ENCODE measurements at regions not wholly inside any gene's neighbourhood (a gene's known extent, or its start where the extent isn't known, plus 50 kb on each side); places are given as distances from the start of the nearest gene placed in this dataset.
"Not testable (repeated sequence)": the region's sequence is repeated elsewhere in the genome, so short reads cannot be mapped to it uniquely, and the experiment has no call there.

DNA sequence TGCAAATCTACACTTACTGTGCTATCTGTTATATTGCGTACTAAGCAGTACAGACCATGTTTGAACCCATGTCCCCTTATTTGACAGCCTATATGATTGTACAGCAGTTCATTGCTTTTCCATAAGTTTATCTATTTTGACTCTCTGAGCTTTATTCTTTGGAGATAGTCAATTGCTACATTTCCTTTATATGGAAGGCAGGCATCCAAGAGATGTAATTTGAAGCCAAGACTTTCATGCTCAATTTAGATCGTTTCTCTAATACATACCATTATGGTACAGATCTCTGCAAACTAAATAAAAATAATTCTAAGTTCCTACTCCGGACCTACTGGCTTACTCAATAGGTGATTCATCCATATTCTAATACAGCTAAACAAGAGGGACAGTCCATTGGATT is 424.8 kb downstream of the TMEM38B start:
- no peak for DNase-seq

DNA sequence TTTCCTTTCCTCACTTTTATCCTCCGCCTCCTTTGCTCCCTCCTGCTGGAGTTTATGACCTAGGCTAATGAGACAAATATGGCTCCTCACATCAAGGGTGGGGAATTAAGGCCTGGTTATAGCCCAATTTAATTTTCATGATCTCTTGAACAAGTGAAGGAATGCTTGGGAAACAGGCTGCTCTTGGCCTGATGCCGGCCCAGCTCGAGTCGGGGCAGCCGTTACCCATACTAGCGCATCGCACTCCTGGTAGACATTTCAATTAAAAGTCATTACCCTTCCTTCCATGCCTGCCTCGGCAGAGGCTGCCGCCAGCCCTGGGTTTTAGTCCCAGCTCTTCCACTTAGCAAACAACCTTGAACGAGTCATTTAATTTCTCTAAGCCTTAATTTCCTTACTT is 425.7 kb downstream of the TMEM38B start:
- no peak for DNase-seq

DNA sequence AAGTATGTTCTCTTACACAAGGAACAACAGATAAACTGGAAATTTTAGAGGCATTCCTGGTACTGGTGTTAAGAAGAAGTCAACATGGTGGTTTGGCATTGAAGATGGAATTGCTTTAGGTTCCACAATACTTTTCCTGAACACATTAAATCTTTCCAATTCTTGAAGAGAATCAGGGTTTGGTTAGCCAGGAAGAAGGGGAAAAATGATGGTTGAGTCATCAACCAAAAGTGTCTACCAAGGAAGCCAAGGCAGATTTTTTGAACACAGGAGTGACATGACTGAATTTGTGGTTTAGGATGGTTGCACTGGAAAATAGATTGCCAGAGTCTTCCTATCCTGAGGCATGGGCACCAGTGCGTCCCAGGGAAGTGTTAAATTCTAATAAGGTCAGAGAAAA is 433.4 kb downstream of the TMEM38B start:
- DNase-seq = no peak

DNA sequence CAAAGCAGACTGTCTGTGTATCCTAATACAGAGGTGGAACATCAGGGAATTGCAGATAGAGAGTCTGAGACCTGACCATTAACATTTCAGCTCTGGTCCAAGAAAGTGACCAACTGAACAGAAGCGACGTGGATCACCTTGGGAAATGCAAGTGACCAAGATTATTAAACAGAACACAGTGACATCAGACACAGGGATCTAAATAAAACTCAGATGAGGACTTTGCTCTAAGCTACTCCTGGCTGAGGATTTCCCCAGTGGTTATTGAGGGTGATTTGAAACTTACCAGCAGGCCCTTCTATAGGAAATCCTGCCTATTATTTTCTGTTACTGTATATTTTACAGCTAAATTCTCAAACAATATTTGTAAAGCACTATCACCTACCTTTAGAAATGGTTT is 436.0 kb downstream of the TMEM38B start:
- DNase-seq = no peak

DNA sequence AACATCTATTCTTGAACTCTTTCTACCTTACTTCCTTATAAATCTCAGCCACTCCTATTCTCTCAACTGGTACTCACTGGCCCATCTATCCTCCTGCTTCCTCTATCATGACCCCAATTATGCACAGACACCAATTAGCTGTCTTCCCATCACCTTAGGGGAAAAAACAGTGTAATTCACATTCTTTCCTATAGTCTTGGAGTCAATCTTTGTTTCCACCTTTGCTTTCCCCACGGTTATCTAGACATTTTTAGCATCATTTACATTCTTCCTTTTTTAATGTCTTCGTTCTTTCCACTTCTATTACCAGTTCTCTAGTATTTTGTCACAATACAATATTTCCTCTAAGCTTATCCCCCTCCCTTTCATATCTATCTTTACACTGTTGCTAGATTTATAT is 449.4 kb downstream of the TMEM38B start:
- no peak for DNase-seq

DNA sequence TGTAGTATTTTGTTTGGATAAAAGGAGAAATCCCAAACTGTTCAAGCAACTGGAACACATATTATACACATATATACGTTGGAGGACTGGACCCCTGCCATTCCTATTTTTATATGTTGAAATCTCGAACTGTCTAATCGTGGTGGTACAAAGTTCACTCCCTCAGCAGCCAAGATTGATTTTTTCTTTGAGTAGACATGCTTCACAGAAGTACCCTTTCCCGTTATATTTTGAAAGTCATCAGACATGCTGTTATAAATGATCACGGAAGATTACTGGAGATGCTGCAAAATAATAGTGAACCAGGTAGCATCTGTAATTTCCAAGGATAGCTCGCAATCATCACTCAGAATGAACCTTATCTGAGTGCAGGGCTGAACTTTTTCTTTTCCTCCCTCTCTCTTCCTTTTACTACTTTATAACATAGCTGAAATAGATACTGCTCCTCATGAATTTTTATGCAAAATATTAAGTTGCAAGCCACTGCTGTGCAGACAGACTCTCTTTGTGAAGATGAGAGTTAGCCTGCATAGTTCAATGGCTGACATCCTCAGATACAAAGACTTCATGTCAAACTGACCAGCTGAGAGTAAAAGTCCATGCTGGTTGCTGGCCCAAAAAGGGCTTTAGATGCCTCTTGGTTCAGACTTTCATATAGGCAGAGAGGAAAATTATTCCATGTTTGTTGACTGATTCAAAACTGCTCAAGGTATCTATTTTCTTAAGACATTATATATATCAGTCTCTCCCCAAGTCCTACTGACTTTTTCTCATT is 451.9 kb downstream of the TMEM38B start:
- DNase-seq = no peak

DNA sequence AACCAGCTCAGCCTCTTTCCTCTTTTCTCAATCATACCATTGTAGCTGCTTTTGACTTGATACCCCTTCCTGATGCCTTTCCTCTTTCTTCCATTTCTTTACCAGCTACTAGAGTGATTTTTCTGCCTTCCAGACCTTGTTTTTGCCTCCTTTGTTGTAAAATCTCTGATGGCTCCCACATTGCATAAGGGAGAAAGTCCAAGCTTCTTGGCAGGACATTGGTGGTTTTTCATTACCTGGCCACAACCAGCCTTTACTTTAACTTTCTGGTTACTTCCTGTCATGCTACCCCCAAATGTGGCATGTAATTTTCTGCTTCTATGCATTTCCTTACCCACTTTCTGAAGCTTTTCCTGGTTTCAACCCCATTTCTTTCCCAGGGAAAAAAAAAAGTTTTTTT is 452.5 kb downstream of the TMEM38B start:
- no peak for DNase-seq

DNA sequence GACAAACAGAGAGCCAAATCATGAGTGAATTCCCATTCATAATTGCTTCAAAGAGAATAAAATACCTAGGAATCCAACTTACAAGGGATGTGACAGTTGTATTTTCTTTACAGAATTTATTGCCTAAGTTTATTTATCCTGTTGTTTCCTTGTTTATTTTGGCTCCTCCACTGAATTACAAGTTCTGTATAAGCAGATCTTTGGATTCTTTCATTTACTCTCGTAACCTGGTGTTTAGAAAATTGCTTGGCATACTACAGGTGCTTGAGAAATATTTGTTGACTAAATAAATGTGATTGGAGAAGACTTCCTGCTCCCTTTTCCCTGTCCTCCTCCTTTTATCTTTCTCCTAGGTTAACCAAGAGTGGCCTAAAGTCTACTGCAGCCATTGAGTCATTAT is 455.6 kb downstream of the TMEM38B start:
- DNase-seq = no peak

DNA sequence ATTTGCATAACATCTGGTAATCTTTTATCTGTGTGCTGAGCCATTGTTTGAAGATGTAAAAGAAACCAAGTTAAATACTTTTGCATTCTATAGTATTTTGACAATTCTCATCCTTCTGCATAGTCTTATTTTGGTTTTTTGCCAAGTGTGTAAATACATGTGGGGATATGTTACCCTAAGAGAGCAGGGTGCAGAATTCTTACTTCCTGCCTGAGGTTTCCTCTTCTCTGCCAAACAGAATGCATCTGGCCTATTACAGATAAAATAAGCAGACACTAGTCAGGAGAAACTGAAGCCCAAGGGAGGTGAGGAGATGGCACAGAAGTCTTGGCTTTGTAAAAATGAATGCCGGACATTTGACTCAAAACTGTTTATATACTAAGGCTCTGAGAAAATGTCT is 462.1 kb downstream of the TMEM38B start:
- DNase-seq = no peak

DNA sequence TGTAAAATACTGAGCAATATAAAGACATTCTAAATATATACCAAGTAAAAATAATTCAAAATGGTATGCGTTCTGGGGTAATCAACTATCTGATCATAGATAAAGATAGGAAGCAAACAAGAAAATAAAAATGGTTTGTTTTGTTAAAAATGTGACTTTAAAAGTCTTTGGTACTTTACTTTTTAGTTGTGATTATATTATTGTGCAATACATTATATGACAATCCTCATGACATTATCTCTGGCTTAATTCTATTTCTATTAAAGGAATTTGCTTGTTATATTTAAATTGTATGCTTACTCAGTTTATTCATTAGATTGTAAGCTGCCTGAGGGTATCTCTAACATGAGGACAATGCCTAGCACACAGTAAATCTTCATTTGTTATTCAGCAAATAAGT is 477.9 kb downstream of the TMEM38B start:
- DNase-seq = no peak

DNA sequence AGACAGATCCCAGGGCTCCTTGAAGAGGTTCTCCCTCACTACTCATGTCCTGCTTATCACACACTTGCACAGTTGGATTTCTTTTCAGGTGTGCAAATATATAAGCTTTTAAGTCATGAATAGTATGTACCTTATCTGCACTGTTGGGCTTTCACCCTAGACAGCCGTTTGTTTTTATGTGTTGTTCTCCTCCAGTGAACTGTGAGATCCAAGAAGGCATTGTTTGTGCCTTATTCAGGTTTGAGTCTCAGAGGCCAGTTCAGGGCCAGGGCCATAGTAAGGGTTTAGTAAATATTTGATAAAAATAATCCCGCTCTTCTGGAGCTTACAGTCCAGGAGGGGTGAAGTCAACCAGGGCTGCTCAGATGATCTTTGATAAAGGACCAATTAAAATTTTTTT is 480.0 kb downstream of the TMEM38B start:
- DNase-seq = no peak

DNA sequence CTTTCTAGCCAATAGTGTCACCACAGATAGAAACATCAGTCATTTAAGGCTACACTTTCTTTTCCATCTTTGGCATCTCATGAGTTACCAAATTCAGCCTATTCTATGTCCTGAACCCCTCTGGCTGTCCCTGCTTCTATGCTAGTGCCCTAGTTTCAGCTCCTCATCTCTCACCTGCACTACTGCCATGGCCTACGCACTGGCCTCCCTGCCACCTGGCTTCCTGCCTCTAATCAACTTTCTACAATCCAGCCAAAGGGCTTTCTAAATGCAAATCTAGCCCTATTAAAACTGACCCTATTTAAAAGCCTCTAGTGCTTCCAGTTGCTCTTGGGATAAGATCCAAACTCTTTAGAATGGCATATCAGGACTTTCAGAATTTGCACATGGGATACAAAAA is 482.9 kb downstream of the TMEM38B start:
- no peak for DNase-seq

DNA sequence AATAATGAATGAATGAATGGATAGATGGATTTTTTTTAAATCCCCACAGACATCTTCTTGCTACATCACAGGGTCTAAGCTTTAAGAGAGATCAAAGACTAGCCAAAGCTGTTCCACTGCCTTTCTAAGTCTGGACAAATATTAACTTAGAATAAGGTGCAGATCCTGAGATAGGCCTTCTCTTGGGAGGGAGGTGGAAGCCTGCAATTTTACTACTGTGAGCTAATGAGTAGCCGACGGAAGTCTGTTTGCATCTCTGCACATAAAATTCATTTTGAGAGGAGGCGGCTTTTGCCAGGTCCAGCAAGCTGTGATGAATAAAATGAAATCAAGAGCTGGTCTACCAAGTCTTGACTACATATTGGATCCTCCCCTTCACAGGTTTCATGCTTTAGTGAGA is 484.9 kb downstream of the TMEM38B start:
- DNase-seq = no peak

DNA sequence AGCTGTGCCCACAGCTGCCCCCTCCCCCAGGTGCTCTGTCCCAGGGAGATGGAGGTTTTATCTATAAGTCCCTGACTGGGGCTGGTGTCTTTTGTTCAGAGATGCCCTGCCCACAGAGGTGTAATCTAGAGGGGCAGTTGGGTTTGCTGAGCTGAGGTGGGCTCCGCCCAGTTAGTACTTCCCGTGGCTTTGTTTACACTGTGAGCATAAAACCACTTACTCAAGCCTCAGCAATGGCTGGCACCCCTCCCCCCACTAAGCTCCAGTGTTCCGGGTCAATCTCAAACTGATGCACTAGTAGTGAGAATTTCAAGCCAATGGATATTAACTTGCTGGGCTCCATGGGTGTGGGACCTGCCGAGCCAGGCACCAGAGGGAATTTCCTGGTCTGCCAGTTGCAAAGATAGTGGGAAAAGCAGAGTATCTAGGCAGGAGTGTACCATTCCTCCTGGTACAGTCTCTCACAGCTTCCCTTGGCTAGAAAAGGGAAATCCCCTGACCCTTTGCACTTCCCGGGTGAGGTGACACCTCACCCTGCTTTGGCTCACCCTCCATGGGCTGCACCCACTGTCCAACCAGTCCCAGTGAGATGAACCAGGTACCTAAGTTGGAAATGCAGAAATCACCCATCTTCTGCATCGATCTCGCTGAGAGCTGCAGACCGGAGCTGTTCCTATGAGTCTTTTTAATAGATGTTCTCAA is 509.6 kb downstream of the TMEM38B start:
- DNase-seq = peak; percentile 63

DNA sequence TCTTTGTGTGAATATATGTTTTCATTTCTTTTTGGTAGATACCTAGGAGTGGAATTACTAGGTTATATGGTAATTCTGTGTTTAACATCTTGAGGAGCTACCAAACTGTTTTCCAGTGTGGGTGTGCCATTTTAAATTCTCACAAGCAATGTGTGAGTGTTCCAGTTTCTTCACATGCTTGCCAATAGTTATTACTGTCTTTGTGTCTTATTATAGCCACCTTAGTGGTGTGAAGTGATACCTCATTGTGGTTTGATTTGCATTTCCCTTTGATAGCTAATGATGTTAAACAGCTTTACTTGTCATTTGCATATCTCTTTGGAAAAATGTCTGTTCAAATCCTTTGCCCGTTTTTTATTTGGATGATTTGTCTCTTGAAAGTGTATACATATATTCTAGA is 513.0 kb downstream of the TMEM38B start:
- no peak for DNase-seq

DNA sequence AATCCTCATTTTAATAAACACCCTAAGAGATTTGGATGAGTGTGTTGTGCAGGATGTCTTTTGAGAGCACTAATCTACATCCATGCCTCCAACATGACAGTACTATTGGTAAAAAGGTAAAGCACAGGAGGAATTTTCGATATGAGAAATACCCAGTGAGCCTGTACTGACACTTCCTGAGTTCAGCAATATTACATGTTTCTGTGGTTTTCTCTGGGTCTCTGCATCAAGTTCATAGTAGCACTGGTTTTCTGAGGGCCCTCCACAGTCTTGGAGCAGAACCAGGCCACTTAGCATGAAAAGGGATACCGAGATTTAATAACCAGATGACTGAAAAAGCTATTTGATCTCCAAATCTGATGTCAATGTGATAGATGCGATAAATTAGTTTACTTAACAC is 524.1 kb downstream of the TMEM38B start:
- DNase-seq = no peak

DNA sequence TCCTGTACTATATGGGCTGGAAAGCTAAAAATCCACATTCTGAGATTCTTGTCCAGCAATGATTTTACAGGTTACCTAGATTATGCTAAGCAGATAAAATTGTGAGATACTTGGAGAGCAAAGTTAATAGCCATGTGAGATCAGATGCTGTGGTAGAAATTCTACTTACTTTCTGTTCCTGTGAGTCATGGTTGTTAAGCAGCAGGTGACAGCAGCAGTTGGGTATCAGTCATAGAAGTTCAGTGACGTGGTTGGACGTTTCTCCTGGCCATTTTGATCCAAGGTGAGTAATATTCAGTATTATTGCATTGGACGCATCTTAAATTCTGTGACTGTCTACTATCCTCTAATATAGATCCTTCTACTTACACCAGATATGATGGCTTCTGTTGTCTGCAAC is 524.5 kb downstream of the TMEM38B start:
- no peak for DNase-seq

DNA sequence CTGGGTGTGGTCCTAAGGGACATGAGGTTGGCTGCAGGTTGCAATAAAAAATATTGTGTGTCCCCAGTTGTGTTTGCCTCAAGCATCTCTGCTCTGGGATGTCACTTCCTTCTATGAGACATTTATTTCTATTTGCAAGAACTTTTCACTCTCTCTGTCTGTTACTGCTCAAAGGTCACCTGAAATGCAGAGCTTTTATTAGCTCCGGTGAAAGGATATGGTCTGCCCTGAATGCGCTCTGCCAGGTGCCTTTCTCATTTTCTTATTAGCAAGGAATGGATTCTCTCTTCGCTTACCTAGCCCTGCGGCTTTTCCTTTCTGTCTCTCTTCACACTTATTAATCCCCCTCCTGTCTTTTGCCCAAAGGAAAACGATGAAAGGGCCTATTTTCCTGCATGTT is 526.1 kb downstream of the TMEM38B start:
- no peak for DNase-seq

DNA sequence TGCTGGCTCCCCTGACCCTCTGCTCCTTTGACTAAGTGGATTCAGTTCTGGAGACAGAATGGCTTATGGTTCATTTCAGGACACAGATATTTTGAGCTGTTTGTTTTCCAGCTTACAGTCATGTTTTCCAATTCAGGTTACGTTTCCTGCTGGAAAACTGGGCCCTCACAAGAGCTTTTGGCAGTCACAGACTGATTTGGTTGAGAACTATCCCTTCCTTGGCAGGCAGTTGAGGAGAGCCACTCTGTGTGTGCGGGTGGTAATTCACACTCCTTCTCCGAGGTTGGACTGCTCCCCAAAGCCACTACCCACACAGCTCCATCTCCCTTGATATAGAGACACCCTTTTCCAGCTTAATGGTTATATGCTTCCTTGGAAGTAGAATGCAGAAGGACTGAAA is 534.5 kb downstream of the TMEM38B start:
- no peak for DNase-seq

DNA sequence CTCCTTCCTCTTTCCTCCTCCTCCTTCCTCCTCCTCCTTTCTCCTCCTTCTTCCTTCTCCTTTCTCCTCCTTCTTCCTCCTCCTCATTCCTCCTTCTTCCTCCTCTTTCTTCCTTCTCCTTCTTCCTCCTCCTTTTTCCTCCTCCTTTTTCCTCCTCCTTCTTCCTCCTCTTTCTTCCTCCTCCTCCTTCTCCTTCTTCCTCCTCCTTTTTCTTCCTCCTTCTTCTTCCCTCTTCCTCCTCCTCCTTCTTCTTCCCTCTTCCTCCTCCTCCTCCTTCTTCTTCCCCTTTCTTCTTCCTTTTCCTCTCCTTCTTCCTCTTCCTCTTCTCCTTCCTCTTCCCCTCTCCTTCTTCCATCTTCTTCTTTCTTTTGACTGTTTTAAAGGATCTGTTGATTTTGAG is 538.8 kb downstream of the TMEM38B start:
- no peak for DNase-seq

DNA sequence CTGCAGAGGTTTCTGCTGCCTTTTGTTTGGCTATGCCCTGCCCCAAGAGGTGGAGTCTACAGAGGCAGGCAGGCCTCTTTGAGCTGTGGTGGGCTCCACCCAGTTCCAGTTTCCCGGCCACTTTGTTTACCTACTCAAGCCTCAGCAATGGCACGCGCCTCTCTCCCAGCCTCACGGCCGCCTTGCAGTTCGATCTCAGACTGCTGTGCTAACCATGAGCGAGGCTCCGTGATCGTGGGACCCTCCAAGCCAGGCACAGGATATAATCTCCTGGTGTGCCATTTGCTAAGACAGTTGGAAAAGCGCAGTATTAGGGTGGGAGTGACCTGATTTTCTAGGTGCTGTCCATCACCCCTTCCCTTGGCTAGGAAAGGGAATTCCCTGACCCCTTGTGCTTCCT is 566.6 kb downstream of the TMEM38B start:
- not testable (repeated sequence) for DNase-seq

DNA sequence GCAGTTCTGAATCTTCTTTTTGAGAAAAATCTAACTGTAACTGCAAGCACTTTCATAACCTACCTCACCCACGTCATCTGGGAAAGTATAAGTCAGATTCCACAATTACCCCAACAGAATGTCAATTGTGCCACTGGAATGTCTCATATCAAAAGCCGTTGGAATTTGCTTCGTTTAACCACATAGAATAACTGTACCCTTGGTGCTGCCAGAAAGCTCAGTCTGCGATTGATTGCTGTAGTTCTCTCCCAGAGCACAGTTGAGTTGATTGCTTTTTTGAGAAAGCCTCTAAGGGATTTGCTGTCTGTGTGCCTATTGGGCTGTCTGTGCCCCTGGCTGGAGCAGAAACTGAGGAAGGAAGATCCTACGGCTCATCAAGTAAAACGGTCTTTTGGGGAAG is 583.6 kb downstream of the TMEM38B start:
- no peak for DNase-seq

DNA sequence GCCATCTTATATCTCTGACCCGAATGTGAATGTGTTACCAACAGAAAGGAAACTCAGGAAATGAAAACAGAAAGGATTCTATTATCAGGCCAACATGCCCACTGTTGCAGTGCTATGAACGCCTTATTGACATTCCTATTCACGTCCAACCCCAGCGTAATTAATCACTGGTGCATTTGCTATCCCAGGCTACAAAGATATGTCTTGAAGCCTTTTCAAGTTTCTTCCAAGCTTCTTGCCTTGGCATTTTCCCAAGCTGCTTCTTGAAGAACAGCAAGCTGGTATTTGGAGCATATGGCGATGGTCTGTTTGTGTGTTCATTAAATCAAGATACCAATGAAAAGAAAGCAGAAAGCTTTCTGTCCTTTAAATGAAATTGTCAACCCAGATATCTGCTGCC is 579.2 kb upstream of the ZNF462 start:
- DNase-seq = no peak

DNA sequence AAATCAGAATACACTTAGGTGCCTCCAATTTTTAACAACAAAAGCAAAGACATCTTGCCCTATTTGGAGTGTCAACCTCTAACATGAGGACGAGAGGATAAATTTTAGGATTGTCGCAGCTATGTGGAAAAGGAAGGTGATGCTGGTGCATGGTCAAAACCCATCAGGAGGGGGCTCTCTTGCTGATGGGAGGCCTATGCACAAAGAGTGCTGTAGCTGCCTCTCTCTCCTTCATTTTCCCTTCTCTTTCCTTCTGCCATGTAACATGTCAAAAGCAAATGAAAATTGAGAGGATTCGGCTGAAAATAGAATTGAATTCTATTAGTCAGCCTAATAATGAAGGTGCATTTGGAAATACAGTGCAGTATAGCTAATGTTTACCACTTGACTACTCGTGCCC is 578.7 kb upstream of the ZNF462 start:
- no peak for DNase-seq

DNA sequence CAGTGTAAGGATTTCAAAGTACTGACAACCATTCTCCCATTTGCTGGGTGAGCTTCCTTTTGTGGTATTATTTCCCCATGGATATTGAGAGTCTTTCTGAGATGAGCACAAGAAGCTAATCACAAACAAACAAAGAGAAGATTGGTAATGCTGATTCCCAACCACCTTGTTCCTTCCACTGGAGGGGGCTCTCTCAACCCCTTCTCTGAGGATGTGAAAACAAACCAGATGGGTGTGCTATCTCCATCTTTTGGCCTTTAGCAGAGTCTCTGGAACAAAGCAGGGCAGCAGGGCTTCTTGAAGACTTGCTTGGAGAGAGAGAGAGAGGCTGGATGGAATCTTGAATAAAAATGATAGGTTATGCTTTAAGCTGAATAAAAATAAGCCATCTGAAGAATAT is 576.7 kb upstream of the ZNF462 start:
- DNase-seq = no peak
